C1 segment of cervical spinal cord (tissue), 14 donors: ENCODE measurements at regions not wholly inside any gene's neighbourhood (a gene's known extent, or its start where the extent isn't known, plus 50 kb on each side); places are given as distances from the start of the nearest gene placed in this dataset.

ENCODE experiments used
- DNase-seq, 14 donors: peaks; one replicate each; lab custom pipeline; 2025; lab: John Stamatoyannopoulos, UW

- DNase-seq = no peak
Observed at GRCh38 chr4:81951891-81952455, 421.8 kb downstream of the HNRNPD start.

DNA sequence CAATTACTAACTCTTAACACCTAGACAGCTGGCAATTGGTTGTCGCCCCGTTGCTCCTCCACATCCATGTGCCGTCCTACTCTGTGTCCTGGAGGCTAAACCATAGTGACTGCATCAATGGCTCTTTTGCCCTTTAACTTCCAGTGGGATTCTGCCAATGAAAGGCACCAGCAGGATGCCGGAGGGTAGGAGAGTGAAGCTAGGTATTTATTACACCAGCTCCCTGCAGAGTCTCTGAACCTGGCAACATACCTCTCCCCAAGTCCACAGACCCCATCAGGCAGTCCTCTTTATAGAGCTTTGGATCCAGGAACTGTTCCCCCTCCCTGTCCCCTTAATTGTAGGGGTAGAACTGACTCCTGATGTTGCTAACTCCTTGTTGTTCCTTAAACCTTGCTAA, 426.8 kb downstream of the HNRNPD start:
- no peak for DNase-seq

DNA sequence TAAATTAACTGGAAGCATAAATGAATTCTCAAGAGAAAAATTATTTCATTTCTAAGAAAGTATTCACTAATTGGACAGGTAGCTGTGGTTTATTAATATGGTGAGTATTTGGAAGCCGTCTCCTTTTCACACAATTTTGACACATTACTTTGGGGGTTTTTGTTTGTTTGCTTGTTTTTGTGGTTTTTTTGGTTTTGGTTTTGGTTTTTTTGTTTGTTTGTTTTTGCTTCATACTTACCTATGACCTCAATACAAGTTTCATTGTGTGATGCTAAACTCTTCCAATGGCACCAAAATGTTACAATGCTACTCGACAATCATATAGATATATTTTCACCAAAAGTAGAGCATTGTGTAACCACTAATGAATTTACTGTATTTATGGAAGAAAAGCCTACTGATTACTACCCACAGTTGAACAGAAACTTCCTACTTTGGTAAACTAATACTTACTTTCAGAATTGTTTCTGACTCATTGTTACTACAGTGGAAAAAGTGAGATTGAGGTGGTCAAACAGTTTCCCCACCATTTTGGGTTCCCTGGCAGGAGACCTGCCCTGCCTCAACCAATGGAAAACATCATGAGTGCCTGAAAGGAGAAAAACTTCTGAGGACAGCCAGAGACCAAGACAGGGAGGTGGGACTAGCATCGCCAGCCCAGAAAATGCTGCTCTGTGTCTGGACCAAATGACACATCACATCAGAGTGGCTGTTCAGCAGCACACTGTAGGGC, 443.1 kb downstream of the HNRNPD start:
- no peak for DNase-seq

- DNase-seq = no peak
Observed at GRCh38 chr4:81923140-81923539, 450.7 kb downstream of the HNRNPD start.

GRCh38 chr4:81922313-81922712, 450.6 kb upstream of the RASGEF1B start:
- no peak for DNase-seq

DNA sequence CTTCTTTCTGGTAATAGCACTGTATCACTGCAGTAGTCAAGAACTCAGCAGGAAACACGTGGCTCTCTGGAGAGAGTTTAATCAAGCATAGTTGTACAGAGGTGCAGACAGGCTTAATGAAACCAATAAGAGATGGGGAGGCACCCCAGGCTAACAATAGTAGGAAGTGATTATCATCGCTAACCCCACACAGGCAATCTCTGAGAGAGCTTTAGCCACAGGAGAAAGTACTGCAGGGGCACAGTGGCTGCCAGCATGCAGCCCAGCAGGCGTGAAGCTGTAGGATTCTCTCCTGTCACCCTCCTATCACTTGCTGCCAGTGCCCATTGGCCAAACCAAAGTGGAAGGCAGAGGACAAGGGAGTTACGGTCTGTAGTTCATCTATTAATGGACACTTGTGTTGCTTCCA, 450.0 kb upstream of the RASGEF1B start:
- DNase-seq = no peak

GRCh38 chr4:81919810-81920209, 448.1 kb upstream of the RASGEF1B start:
- DNase-seq = no peak

DNA sequence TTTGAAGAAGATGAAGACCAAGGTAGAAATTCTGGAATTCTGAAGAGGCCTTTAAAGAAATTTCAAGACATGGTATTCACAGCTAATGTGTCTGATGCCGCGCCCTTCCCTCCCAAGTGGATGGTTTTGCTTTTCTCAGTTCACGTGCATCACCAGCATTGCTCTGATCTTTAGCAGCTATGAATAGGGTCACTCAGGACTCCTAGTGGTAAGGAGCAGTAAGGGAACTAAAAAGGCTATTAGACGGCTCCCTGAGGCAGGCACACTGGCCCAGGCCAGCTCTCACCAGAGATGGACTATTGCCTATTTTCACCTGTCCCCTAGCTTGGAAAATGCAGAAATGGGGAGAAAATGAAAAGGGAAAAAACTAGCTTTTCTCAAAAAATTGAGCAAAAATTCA, 447.5 kb upstream of the RASGEF1B start:
- DNase-seq = no peak

DNA sequence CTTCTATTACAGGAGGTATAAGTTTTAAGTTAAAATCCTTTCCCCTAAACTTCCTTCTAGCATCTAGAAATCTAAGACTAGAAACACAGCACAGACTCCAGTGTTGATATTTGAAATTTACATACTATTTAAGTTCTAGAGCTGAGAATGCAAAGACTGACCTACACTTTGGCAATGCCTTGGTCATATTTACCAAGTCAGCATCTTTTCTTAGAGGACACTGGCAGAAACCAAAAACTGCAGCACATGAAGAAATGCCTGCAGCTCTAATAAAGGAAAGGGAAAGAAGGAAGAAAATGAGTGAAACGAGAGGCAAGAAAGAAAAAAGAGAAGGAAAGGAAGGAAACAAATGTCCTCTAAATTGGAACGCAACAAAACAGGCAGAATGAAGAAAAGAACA, 443.7 kb upstream of the RASGEF1B start:
- DNase-seq = no peak

- no peak for DNase-seq
Observed at GRCh38 chr4:81914623-81915022, 442.9 kb upstream of the RASGEF1B start.

DNA sequence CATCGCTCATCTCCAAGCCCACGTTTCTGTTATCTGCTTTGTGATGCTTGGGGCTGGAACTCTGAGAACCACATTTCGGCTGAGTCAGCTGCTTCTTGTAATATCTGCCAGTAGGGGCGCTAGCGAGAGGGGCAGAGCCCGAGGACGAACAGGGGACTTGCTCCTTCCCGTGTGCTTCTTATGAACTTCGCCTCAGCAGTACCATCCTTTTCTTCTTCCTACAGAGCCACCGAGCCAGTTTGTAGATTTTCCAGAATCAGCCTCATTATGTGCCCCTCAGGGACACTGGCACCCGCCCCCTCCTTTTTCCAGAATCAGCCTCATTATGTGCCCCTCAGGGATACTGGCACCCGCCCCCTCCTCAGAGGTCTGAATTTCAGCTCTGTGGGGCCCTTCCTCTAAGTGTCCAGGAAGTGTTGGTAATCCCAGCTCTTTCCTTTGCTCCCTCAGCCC, 441.7 kb upstream of the RASGEF1B start:
- peak in 1 of 14 donors; percentile 4 for DNase-seq

DNA sequence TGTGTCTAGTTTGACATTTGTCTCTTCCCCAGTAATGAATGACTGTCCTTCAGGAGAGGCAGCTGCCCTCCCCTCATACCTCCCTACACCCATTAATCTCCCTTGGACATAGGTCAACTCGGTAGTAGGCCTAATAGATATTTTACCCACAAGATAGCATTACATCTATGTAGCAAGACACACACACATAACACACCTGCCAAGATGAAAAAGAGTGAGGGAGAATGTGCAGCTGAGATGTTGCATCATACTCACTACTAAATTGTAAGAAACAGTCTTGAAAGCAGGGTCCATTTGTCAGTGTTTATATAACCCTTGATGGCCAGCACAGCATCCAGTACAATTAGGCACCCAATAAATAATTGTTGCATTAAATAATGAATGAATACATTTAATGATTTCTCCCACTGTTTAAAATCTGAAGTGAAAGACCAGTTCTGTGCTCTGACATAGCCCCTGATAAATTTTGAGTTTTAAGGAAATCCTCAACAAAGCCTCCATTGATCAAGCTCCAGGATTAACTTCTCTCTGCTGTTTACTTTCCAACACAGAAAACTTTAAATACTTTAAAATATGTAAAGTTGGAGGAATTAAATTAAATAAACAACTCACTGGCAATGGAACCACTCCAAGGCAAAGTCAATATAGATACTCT, 440.8 kb upstream of the RASGEF1B start:
- DNase-seq = no peak

- DNase-seq = no peak
Observed at GRCh38 chr4:81906905-81907304, 435.2 kb upstream of the RASGEF1B start.

GRCh38 chr4:81905971-81906370, 434.3 kb upstream of the RASGEF1B start:
- DNase-seq = peak in 1 of 14 donors; percentile 6

DNA sequence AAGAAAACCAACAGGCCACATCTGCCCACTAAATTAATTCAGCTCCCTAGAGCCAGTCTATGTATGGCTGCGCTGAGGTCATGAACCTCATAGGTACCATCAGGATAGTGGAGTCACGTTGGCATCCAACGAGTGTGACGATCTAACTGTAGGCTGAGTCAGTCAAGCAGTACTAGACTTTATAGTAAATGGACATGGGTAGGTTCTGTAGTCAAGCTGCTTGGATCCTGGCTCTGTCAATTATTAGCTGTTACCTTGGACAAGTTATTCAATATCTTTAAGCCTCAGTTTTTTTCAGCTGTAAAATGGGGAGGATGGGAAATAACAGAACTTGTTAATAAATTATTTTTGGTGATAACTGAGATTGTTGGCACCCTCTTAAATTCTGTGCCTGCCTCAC, 432.4 kb upstream of the RASGEF1B start:
- DNase-seq = no peak

GRCh38 chr4:81903212-81903611, 431.5 kb upstream of the RASGEF1B start:
- DNase-seq = no peak

DNA sequence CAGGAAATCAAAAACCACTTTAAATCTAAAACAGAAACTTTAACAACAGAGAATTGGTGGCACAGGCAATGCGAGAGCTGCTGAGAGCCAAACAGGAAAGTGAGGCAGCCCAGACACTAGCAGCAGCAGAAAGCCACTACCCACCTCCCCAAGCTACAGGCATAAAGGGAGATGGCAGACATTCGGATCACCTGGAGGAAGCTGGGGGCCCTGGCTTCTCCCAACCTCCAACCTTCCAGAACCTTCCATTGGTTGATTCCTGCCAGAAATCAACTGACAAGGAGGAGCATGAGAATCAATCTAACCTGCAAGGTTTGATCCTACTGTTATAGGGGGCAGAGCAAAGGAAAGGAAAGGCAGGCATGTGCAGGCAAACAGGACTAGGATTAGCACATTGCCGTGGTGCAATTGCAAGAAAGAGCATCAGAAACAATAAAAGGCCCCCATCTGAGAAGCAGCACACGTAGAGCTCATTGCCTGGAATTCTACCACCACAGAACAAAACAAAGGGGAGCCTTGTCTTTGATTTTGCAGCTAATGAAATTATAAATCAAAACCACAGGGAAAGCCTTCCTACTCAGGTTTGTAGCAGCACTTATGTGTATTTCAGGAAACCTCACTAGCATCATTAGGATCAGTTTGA, 427.3 kb upstream of the RASGEF1B start:
- no peak for DNase-seq

DNA sequence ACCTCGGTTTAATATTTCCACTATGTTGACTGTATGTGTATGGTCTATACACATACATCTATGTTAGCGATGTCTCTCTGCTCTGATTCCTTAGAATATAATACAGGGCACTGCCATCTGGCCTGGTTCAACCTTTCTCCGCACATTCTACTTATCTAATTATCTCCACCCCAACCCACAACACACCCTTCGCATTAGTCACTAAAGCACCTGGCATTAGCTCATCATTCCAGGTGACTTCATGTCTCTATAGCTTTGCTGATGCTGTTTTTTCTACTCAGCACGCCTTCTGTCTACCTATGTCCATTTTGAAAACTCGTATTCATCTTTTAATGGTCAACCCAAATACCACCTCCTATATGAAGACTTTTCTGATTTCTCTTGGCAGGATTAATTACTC, 425.2 kb upstream of the RASGEF1B start:
- DNase-seq = no peak

- no peak for DNase-seq
Observed at GRCh38 chr4:81891005-81891996, 419.6 kb upstream of the RASGEF1B start.

- DNase-seq = no peak
Observed at GRCh38 chr4:81884986-81885385, 413.3 kb upstream of the RASGEF1B start.
